ENCODE measurements at regions not wholly inside any gene's neighbourhood (a gene's known extent, or its start where the extent isn't known, plus 50 kb on each side); places are given as distances from the start of the nearest gene placed in this dataset.

DNA sequence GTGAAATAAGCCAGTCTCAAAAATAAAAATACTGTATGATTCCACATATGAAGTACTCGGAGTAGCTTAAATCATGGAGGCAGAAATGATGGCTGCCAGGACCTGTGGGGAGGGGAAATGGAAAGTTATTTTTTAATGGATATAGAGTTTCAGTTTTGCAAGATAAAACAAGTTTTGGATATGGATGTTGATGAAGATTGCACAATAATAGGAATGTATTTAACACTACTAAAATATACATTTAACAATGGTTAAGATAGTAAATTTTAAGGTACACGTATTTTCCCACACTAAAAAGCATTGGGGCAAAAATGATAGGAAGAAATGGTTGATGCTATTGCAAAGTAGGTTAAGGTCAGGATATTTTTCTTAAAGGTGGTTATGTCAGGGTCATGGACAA is 1058.9 kb upstream of the MAP3K7 start:
- H3K9me3 ChIP-seq, result no peaks in the 10 kb centered on the region
- TF ChIP-seq POLR2AphosphoS5 (IDR thresholded peaks at IDR 0.05; ENCODE audit: insufficient read depth in 1 of 2, low read depth in 1 of 2), result no peak
- TF ChIP-seq, protein P1, sequence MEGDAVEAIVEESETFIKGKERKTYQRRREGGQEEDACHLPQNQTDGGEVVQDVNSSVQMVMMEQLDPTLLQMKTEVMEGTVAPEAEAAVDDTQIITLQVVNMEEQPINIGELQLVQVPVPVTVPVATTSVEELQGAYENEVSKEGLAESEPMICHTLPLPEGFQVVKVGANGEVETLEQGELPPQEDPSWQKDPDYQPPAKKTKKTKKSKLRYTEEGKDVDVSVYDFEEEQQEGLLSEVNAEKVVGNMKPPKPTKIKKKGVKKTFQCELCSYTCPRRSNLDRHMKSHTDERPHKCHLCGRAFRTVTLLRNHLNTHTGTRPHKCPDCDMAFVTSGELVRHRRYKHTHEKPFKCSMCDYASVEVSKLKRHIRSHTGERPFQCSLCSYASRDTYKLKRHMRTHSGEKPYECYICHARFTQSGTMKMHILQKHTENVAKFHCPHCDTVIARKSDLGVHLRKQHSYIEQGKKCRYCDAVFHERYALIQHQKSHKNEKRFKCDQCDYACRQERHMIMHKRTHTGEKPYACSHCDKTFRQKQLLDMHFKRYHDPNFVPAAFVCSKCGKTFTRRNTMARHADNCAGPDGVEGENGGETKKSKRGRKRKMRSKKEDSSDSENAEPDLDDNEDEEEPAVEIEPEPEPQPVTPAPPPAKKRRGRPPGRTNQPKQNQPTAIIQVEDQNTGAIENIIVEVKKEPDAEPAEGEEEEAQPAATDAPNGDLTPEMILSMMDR (IDR thresholded peaks at IDR 0.05), result no peak
- TF ChIP-seq POLR2A (IDR thresholded peaks at IDR 0.05), result no peak
- H3K27ac ChIP-seq, result no peak overlapping the region
- H3K27me3 ChIP-seq, result no peaks in the 10 kb centered on the region
- DNase-seq (ENCODE audit: extremely low spot score in 2 of 2), result no peak
- intact Hi-C loops (cut with DNase I), result no loop called here
- no peaks in the 10 kb centered on the region for H3K4me1 ChIP-seq
- H3K36me3 ChIP-seq, result no peaks in the 10 kb centered on the region
- no peak overlapping the region for H3K4me3 ChIP-seq

GRCh38 chr6:91637217-91637616 is 1050.3 kb upstream of the MAP3K7 start:
- no peak overlapping the region for H3K4me3 ChIP-seq
- no peaks in the 10 kb centered on the region for H3K9me3 ChIP-seq
- no peaks in the 10 kb centered on the region for H3K27me3 ChIP-seq
- no peak overlapping the region for H3K27ac ChIP-seq
- H3K4me1 ChIP-seq, result no peaks in the 10 kb centered on the region
- H3K36me3 ChIP-seq, result no peaks in the 10 kb centered on the region
- no peak for DNase-seq (ENCODE audit: extremely low spot score in 2 of 2)
- TF ChIP-seq, protein P1 (IDR thresholded peaks at IDR 0.05), result no peak
- TF ChIP-seq POLR2A (IDR thresholded peaks at IDR 0.05) (no peak), POLR2AphosphoS5 (IDR thresholded peaks at IDR 0.05; ENCODE audit: insufficient read depth in 1 of 2, low read depth in 1 of 2) (no peak)
- intact Hi-C loops (cut with DNase I), result no loop called here

GRCh38 chr6:91634791-91635190 is 1047.9 kb upstream of the MAP3K7 start:
- Histone ChIP-seq H3K27ac (no peak overlapping the region), H3K27me3 (no peaks in the 10 kb centered on the region), H3K4me3 (no peak overlapping the region), H3K36me3 (no peaks in the 10 kb centered on the region), H3K9me3 (no peaks in the 10 kb centered on the region), H3K4me1 (no peaks in the 10 kb centered on the region)
- TF ChIP-seq, protein P1 (IDR thresholded peaks at IDR 0.05), result no peak
- TF ChIP-seq POLR2A (IDR thresholded peaks at IDR 0.05) (no peak), POLR2AphosphoS5 (IDR thresholded peaks at IDR 0.05; ENCODE audit: insufficient read depth in 1 of 2, low read depth in 1 of 2) (no peak)
- intact Hi-C loops (cut with DNase I), result no loop called here
- DNase-seq (ENCODE audit: extremely low spot score in 2 of 2), result no peak

- Histone ChIP-seq H3K9me3 (no peaks in the 10 kb centered on the region), H3K4me1 (no peaks in the 10 kb centered on the region), H3K27ac (no peak overlapping the region), H3K36me3 (no peaks in the 10 kb centered on the region), H3K4me3 (no peak overlapping the region), H3K27me3 (no peaks in the 10 kb centered on the region)
- DNase-seq (ENCODE audit: extremely low spot score in 2 of 2), result no peak
- intact Hi-C loops (cut with DNase I), result no loop called here
- TF ChIP-seq POLR2A (IDR thresholded peaks at IDR 0.05), result no peak
- TF ChIP-seq, protein P1 (IDR thresholded peaks at IDR 0.05), result no peak
- no peak for TF ChIP-seq POLR2AphosphoS5 (IDR thresholded peaks at IDR 0.05; ENCODE audit: insufficient read depth in 1 of 2, low read depth in 1 of 2)
Measured at GRCh38 chr6:91633374-91634111, 1046.7 kb upstream of the MAP3K7 start.

- no peak overlapping the region for H3K27ac ChIP-seq
- TF ChIP-seq, protein P1 (IDR thresholded peaks at IDR 0.05), result no peak
- TF ChIP-seq POLR2AphosphoS5 (IDR thresholded peaks at IDR 0.05; ENCODE audit: insufficient read depth in 1 of 2, low read depth in 1 of 2), result no peak
- TF ChIP-seq POLR2A (IDR thresholded peaks at IDR 0.05), result no peak
- no peaks in the 10 kb centered on the region for H3K9me3 ChIP-seq
- no peaks in the 10 kb centered on the region for H3K27me3 ChIP-seq
- no peaks in the 10 kb centered on the region for H3K36me3 ChIP-seq
- no peak overlapping the region for H3K4me3 ChIP-seq
- H3K4me1 ChIP-seq, result no peaks in the 10 kb centered on the region
- intact Hi-C loops (cut with DNase I), result no loop called here
- DNase-seq (ENCODE audit: extremely low spot score in 2 of 2), result no peak
Measured at GRCh38 chr6:91632308-91632707, 1045.4 kb upstream of the MAP3K7 start.
